ENCODE measurements at regions not wholly inside any gene's neighbourhood (a gene's known extent, or its start where the extent isn't known, plus 50 kb on each side); places are given as distances from the start of the nearest gene placed in this dataset.

GRCh38 chr4:176968094-176968493 is 175.4 kb upstream of the VEGFC start:
- Mint-ChIP-seq H3K27me3 (no peaks in the 10 kb centered on the region), H3K4me1 (no peaks in the 10 kb centered on the region), H3K4me3 (no peak overlapping the region), H3K27ac (no peak overlapping the region), H3K9me3 (peaks cover 0 to 5% (median 1%) of the 10 kb centered on the region in 7 donors), H3K36me3 (no peaks in the 10 kb centered on the region)
- DNase-seq (no peak), ATAC-seq (ENCODE audit: low read depth in 2 of 2) (no peak)

- ATAC-seq (ENCODE audit: low read depth in 2 of 2) (no peak), DNase-seq (no peak)
- H3K27me3 Mint-ChIP-seq = no peaks in the 10 kb centered on the region
- no peaks in the 10 kb centered on the region for H3K4me1 Mint-ChIP-seq
- H3K27ac Mint-ChIP-seq = no peak overlapping the region
- no peaks in the 10 kb centered on the region for H3K36me3 Mint-ChIP-seq
- no peak overlapping the region for H3K4me3 Mint-ChIP-seq
- peaks cover 0 to 13% (median 1%) of the 10 kb centered on the region in 7 donors for H3K9me3 Mint-ChIP-seq
Measured at GRCh38 chr4:176969011-176969410, 176.3 kb upstream of the VEGFC start.

- no peak overlapping the region for H3K27ac Mint-ChIP-seq
- DNase-seq = no peak
- no peaks in the 10 kb centered on the region for H3K36me3 Mint-ChIP-seq
- no peaks in the 10 kb centered on the region for H3K27me3 Mint-ChIP-seq
- ATAC-seq (ENCODE audit: low read depth in 2 of 2) = no peak
- no peaks in the 10 kb centered on the region for H3K4me1 Mint-ChIP-seq
- peaks cover 0 to 13% (median 0%) of the 10 kb centered on the region in 7 donors for H3K9me3 Mint-ChIP-seq
- no peak overlapping the region for H3K4me3 Mint-ChIP-seq
Measured at GRCh38 chr4:176970853-176971252, 178.1 kb upstream of the VEGFC start.

- no peaks in the 10 kb centered on the region for H3K36me3 Mint-ChIP-seq
- H3K9me3 Mint-ChIP-seq = peaks cover 0 to 13% (median 0%) of the 10 kb centered on the region in 7 donors
- H3K4me1 Mint-ChIP-seq = no peaks in the 10 kb centered on the region
- DNase-seq (no peak), ATAC-seq (ENCODE audit: low read depth in 2 of 2) (no peak)
- no peak overlapping the region for H3K4me3 Mint-ChIP-seq
- H3K27ac Mint-ChIP-seq = no peak overlapping the region
- H3K27me3 Mint-ChIP-seq = no peaks in the 10 kb centered on the region
Measured at GRCh38 chr4:176971576-176972115, 178.9 kb upstream of the VEGFC start.

GRCh38 chr4:176979416-176979815 is 186.7 kb upstream of the VEGFC start:
- H3K36me3 Mint-ChIP-seq = no peaks in the 10 kb centered on the region
- H3K27ac Mint-ChIP-seq = no peak overlapping the region
- DNase-seq (no peak), ATAC-seq (ENCODE audit: low read depth in 2 of 2) (no peak)
- no peaks in the 10 kb centered on the region for H3K4me1 Mint-ChIP-seq
- H3K9me3 Mint-ChIP-seq = peaks cover 0 to 4% (median 0%) of the 10 kb centered on the region in 7 donors
- no peak overlapping the region for H3K4me3 Mint-ChIP-seq
- H3K27me3 Mint-ChIP-seq = no peaks in the 10 kb centered on the region

GRCh38 chr4:176981074-176981473 is 188.4 kb upstream of the VEGFC start:
- DNase-seq (no peak), ATAC-seq (ENCODE audit: low read depth in 2 of 2) (no peak)
- no peak overlapping the region for H3K27ac Mint-ChIP-seq
- no peaks in the 10 kb centered on the region for H3K36me3 Mint-ChIP-seq
- H3K4me3 Mint-ChIP-seq = no peak overlapping the region
- no peaks in the 10 kb centered on the region for H3K4me1 Mint-ChIP-seq
- H3K27me3 Mint-ChIP-seq = no peaks in the 10 kb centered on the region
- peaks cover 0 to 6% (median 2%) of the 10 kb centered on the region in 7 donors for H3K9me3 Mint-ChIP-seq

GRCh38 chr4:176981551-176981950 is 188.8 kb upstream of the VEGFC start:
- Mint-ChIP-seq H3K27me3 (no peaks in the 10 kb centered on the region), H3K4me1 (no peaks in the 10 kb centered on the region), H3K4me3 (no peak overlapping the region), H3K36me3 (no peaks in the 10 kb centered on the region), H3K27ac (no peak overlapping the region), H3K9me3 (peaks cover 0 to 6% (median 2%) of the 10 kb centered on the region in 7 donors)
- ATAC-seq (ENCODE audit: low read depth in 2 of 2) (no peak), DNase-seq (no peak)

- Mint-ChIP-seq H3K4me1 (no peaks in the 10 kb centered on the region), H3K27me3 (no peaks in the 10 kb centered on the region), H3K9me3 (peaks cover 0 to 6% (median 2%) of the 10 kb centered on the region in 7 donors), H3K36me3 (no peaks in the 10 kb centered on the region), H3K4me3 (no peak overlapping the region), H3K27ac (no peak overlapping the region)
- no peak for ATAC-seq (ENCODE audit: low read depth in 2 of 2)
- DNase-seq = no peak
Measured at GRCh38 chr4:176988226-176988625, 195.5 kb upstream of the VEGFC start.

GRCh38 chr4:176989186-176989585 is 196.5 kb upstream of the VEGFC start:
- no peaks in the 10 kb centered on the region for H3K27me3 Mint-ChIP-seq
- H3K27ac Mint-ChIP-seq = no peak overlapping the region
- no peak overlapping the region for H3K4me3 Mint-ChIP-seq
- no peaks in the 10 kb centered on the region for H3K4me1 Mint-ChIP-seq
- H3K36me3 Mint-ChIP-seq = no peaks in the 10 kb centered on the region
- no peak for DNase-seq
- no peak for ATAC-seq (ENCODE audit: low read depth in 2 of 2)
- peaks cover 0 to 7% (median 3%) of the 10 kb centered on the region in 7 donors for H3K9me3 Mint-ChIP-seq

- DNase-seq (no peak), ATAC-seq (ENCODE audit: low read depth in 2 of 2) (no peak)
- Mint-ChIP-seq H3K27me3 (no peaks in the 10 kb centered on the region), H3K36me3 (no peaks in the 10 kb centered on the region), H3K4me1 (no peaks in the 10 kb centered on the region), H3K27ac (no peak overlapping the region), H3K9me3 (peaks cover 0 to 13% (median 1%) of the 10 kb centered on the region in 7 donors), H3K4me3 (no peak overlapping the region)
Measured at GRCh38 chr4:176999935-177000543, 207.3 kb upstream of the VEGFC start.

- Mint-ChIP-seq H3K27ac (no peak overlapping the region), H3K4me3 (no peak overlapping the region), H3K36me3 (no peaks in the 10 kb centered on the region), H3K27me3 (no peaks in the 10 kb centered on the region), H3K4me1 (no peaks in the 10 kb centered on the region), H3K9me3 (peaks cover 0 to 13% (median 2%) of the 10 kb centered on the region in 7 donors)
- no peak for ATAC-seq (ENCODE audit: low read depth in 2 of 2)
- DNase-seq = no peak
Measured at GRCh38 chr4:177001271-177002175, 208.8 kb upstream of the VEGFC start.

GRCh38 chr4:177005674-177006230 is 213.0 kb upstream of the VEGFC start:
- no peaks in the 10 kb centered on the region for H3K27me3 Mint-ChIP-seq
- ATAC-seq (ENCODE audit: low read depth in 2 of 2) (no peak), DNase-seq (no peak)
- no peak overlapping the region for H3K27ac Mint-ChIP-seq
- H3K4me3 Mint-ChIP-seq = no peak overlapping the region
- no peaks in the 10 kb centered on the region for H3K4me1 Mint-ChIP-seq
- H3K36me3 Mint-ChIP-seq = no peaks in the 10 kb centered on the region
- H3K9me3 Mint-ChIP-seq = peaks cover 0 to 8% (median 1%) of the 10 kb centered on the region in 7 donors

- no peak overlapping the region for H3K27ac Mint-ChIP-seq
Measured at GRCh38 chr4:177006331-177006730, 213.6 kb upstream of the VEGFC start.

More at GRCh38 chr4:177006331-177006730, 213.6 kb upstream of the VEGFC start:
- Mint-ChIP-seq H3K36me3 (no peaks in the 10 kb centered on the region), H3K4me1 (no peaks in the 10 kb centered on the region), H3K9me3 (peaks cover 0 to 8% (median 1%) of the 10 kb centered on the region in 7 donors), H3K27me3 (no peaks in the 10 kb centered on the region), H3K4me3 (no peak overlapping the region)
- DNase-seq = no peak
- ATAC-seq (ENCODE audit: low read depth in 2 of 2) = no peak
